GM21390 (cell line): ENCODE measurements at regions not wholly inside any gene's neighbourhood (a gene's known extent, or its start where the extent isn't known, plus 50 kb on each side); places are given as distances from the start of the nearest gene placed in this dataset.
A peak's percentile ranks its signal among the peaks of the same experiment; 100 is the strongest.

ENCODE experiments used
- ATAC-seq: cut with Tn5 transposase; IDR thresholded peaks from one replicate; pipeline ENCODE4 v1.9.1; 2021; ENCODE audit not compliant: unreplicated experiment

DNA sequence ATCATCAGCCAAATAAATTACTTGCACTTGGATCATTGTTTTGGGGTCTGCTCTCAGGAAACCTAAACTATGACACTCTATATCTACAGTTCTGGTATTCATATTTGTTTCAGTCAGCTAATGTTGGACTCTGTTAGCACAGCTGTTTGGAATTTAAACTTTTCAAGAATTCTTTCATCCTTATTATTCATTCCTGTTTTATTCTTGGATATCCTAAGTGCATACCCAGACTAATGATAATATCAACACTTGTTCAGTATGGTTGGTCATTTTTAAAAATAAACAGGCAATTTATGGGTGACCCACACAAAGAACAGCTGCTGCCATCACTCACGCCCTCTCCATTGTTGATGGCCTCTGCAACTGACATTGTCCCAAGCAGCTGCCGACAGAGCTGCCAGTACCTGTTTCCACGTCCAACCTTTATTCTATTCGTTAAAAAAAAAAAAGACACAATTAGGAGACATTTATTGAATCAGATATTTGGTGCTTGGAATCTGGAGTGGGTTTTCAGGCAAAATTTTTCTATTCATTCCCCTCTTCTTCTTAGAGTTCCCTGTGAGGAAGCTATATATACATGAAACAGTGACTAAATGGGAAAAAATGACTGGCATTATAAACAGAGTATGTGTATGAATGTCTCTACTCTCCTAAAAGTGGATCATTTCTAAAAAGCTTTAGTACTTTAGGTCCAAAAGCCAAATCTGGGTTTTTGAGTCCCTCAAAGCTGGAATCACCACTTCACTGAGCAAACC is 252.1 kb upstream of the NAV3 start:
- ATAC-seq = no peak

GRCh38 chr12:77577791-77578190 is 252.9 kb upstream of the NAV3 start:
- ATAC-seq = no peak

GRCh38 chr12:77575376-77575919 is 255.2 kb upstream of the NAV3 start:
- no peak for ATAC-seq

DNA sequence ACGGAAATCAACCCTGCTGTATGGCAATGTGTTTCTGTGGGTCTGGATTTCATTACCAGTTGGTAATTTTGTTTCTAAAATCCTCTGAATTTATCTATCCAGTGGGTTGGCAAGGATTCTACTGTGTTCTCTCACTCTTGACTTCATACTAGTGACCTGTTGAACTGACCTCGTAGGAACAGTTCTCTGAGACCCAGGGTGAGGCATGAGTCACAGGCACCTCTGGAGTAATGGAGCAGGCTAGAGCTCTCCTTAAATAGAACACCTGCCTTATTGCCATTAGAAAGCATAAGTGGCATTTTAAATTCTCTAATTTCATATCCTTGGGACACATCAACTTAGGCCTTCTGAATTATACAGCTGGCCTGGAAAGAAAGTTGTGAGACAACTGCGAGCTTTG is 258.3 kb upstream of the NAV3 start:
- no peak for ATAC-seq

- ATAC-seq = no peak
Measured at GRCh38 chr12:77571768-77572167, 258.9 kb upstream of the NAV3 start.

DNA sequence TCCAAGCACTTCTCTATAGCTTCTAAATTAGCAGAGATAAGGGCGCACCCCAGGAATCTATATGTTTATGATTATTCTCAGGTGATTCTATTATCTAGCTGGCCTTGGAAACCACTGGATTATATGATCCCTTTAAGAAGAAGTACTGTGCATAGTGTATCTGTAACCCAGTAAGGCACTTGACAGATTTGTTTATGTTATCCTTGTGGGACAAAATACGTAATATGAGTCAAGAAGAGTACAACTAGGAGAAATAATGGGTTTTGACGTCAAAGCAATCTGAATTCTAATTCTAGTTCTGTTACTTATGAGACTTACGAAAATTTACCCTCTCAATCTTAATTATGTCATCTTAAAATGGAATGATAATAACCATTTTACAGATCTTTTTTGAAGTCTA is 259.6 kb upstream of the NAV3 start:
- no peak for ATAC-seq

DNA sequence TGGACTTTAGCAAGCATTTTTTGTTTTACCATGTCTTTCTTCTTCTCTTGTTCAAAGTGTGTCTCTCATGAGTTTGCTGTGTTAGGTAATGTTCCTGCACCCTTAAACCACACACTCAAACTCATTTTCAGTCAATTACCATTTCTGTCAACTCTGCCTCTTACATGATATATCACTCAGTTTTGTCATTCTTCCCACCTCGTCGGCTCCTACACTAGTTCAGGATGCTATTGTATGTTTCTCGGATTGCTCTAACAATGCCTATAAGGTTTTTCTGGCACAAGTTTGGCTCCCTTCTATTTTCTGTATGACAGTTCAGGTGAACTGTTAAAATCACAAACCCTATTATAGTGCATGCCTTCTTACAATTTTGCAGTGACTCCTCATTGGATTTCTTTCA is 260.8 kb upstream of the NAV3 start:
- no peak for ATAC-seq

DNA sequence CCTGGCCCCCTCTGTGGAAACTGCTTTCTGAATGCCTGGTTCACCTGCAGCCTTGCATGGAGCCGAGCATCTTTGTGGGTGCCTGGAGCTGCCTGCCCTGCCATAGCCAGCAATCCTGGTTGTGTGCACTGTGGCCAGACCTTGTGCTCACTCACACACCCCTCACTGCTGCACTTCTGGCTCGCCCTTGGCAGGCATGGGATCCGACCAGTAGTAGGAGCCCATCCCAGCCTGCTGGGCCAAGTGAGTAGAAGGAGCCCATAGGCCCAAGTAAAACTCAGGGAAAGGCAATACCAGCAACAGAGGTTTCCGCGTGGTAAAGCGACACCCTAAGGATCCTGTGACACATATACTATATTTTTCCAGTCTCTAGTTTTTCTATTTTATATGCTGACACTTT is 270.0 kb upstream of the NAV3 start:
- ATAC-seq = no peak

DNA sequence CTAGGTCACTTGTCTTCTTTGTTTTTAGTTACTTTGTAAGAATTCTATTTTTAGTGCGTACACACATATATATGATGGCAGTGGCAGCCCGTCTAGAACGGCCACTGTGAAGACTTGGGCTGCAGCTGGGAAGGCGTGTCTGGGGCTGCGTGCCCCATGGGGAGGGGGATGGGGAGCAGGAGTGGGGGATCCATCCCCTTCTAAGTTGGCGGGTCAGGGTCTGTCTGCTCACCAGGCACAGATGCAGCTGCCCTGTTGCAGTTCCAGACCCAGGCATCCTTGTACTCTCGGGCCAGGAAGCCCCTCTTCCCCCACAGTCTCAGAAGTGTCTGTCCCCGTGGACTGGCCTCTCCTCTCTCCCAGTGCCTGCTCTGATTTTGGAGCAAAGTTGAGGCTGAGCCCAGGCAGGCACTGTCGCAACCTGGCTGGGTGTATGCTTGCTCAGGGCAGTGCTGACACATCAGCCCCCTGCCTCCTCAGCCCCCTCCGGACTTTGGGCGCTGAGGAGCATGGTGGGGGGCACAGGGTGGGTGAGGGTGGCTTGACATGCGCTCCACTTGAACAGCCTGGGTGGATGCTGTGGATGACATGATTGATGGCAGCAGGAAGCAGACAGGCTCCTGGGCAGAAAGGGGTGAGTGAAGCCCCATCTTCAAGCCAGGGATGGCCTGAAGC is 271.2 kb upstream of the NAV3 start:
- no peak for ATAC-seq

DNA sequence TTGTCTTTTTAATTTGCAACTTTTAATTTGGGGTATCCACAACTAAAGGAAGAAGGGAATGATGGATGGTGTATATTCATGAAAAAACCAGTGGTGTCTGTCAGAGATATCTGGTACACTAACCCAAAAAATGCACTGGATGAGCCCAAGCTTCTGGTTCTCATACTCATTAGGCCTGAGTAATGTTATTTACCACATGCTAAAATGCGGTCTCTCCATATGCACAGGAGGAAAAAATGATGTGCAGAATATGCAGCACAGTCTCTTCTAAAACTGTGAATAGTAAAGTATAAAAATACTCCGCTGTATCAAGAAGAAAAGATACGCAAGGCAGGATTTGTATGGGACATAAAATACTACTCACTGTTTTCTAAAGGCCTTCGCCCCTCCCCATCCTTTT is 275.6 kb upstream of the NAV3 start:
- ATAC-seq = no peak

DNA sequence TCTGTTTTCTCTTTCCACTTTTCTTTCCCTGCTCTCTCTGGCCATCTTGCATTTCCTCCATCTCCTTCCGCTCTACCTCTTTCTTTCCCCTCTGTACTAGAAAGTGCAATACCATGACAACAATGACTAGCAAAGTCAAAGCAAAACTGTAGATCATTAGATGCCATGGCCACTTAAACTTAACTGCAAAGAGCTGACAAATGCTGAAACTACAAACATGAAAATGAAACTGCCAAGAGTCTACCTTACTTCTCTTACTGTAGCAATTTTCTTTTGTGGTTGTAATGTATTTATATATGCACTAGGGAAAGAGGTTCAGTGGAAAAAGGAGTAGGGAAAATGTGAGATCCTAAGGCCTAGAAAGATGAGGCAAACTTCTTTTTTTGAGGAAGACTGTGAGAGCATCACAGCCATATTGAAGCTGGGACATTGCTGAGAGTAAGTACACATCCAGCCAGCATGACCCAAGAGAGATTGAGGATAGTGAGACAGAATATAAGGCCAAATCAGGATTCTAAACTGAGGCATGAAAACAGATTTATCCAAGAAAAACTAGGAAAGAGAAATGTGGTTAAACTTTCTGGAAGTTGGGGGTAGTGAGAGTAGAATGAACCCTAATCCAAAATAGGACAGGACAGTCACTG is 276.6 kb upstream of the NAV3 start:
- peak; percentile 100 for ATAC-seq

- ATAC-seq = no peak
Measured at GRCh38 chr12:77549383-77550128, 281.1 kb upstream of the NAV3 start.

GRCh38 chr12:77548797-77549196 is 281.9 kb upstream of the NAV3 start:
- ATAC-seq = no peak

GRCh38 chr12:77540097-77540496 is 290.6 kb upstream of the NAV3 start:
- no peak for ATAC-seq

DNA sequence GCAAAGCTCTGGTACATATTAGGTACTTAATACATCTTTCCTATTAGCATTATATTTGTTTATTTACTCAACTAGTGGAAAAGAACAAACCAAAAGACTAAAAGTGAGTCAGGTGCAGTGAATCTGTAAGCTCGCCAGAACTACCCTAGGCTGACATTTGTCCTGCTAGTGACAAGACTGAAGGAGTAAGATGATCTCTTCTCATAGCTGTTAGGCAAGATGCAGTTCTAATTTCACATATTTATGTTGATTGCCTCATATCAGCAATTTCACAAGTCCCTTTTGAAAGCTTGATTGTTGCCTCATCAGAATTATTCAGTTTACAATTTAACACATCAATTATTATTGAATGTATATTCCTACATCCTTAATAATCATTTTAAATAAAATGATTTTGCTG is 293.0 kb upstream of the NAV3 start:
- ATAC-seq = no peak

GRCh38 chr12:77535734-77536133 is 295.0 kb upstream of the NAV3 start:
- no peak for ATAC-seq

DNA sequence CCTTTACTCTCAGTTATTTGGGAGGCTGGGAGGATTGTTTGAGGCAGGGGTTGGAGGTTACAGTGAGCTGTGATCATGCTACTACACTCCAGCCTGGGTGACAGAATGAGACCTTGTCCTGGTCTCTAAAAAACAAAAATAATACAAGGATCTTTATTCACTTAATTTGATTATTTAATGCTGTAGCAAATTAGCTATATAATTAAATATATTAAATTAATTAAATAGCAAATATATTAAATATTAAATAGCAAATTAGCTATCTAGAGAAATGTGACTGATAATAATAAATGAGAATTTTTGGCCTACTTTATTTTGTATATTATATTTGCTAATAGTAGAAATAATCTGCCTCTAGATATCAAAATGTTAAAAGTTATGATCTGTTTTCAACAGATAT is 298.8 kb upstream of the NAV3 start:
- ATAC-seq = no peak

- ATAC-seq = no peak
Measured at GRCh38 chr12:77522247-77522646, 308.4 kb upstream of the NAV3 start.

DNA sequence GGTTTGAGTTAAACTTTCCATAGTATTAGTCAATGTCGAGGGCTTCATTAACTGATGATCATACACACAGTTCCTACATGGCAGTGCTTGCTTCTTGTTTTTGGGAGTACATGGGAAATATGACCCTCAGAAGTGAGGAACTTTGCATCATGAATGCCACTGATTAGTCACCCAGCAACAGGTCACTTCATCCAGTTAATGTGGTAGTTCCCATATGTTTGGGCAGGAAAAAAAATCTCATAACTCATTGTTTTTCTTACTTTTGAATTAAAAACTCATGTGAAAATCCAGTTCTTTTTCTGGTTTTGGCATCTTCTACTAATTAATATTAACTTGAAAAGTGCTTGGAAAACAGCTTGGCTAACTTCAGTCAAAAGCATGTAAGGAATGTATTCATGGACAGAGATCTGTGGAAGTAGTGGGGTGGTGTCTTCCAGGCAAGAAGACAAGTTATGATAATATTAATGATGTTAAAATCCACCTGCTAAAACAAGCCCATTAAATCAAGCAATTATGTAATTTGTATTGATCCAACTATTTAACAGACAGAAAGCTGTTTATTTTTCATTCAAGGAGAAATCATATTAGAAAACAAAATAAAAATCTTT is 309.1 kb upstream of the NAV3 start:
- ATAC-seq = no peak

DNA sequence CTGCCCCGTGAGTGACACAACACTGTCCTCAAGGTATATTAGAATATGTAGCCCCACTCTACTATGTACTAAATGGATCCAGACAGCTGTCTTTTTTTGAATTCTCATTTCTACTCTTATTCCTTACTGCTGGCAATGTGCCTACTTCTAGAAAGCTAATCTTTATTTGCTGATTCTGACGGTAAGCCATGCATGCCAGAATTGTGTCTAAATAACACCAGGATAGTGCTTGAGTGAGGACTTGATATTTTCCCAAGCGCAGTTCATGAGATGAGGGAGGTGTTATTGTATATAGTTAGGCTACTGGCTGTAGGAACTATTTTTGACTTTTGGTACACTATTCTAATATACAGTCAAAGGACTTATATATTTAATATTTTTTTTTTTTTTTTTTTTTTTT is 316.2 kb upstream of the NAV3 start:
- ATAC-seq = no peak

GRCh38 chr12:77510985-77511384 is 319.7 kb upstream of the NAV3 start:
- ATAC-seq = no peak
